GM23338 (cell line): ENCODE measurements at regions not wholly inside any gene's neighbourhood (a gene's known extent, or its start where the extent isn't known, plus 50 kb on each side); places are given as distances from the start of the nearest gene placed in this dataset.

ENCODE experiments used
- ATAC-seq: fragments of 200-7000 bp; cut with Tn5 transposase; 3 replicates; pipeline ENCODE4 v1.9.1; 2020
- DNase-seq: peaks from one replicate; pipeline ENCODE4 v3.0.0-alpha.2; 2015; ENCODE audit warnings: low spot score
- H2AFZ ChIP-seq: fragments of 200-600 bp; sonication (generic); 2 replicates; pipeline ENCODE4 v1.8.0; 2016; ENCODE audit warnings: antibody characterized with exemption, mild to moderate bottlenecking, moderate library complexity
- H3F3A ChIP-seq: fragments of 200-600 bp; sonication (generic); replicated peaks from 2 replicates; pipeline ENCODE4 v1.8.0; 2017; ENCODE audit warnings: antibody characterized with exemption, mixed run types, low read depth
- H3K27ac ChIP-seq: fragments of 200-600 bp; sonication (generic); 2 replicates; pipeline ENCODE4 v1.6.1; 2016; ENCODE audit warnings: low read depth
- H3K27me3 ChIP-seq: fragments of 200-600 bp; sonication (generic); 2 replicates; pipeline ENCODE4 v1.8.0; 2016; ENCODE audit warnings: mild to moderate bottlenecking, mixed run types, moderate library complexity; ENCODE audit not compliant: insufficient read depth
- H3K36me3 ChIP-seq: fragments of 200-600 bp; sonication (generic); 2 replicates; pipeline ENCODE4 v1.8.0; 2016; ENCODE audit warnings: mild to moderate bottlenecking; ENCODE audit not compliant: insufficient read depth
- H3K4me1 ChIP-seq: fragments of 200-600 bp; sonication (generic); 2 replicates; pipeline ENCODE4 v1.8.0; 2016; ENCODE audit warnings: mild to moderate bottlenecking, moderate library complexity; ENCODE audit not compliant: insufficient read depth
- H3K4me2 ChIP-seq: fragments of 200-600 bp; sonication (generic); 2 replicates; pipeline ENCODE4 v1.7.1; 2017; ENCODE audit warnings: mixed run types
- H3K4me3 ChIP-seq: fragments of 200-600 bp; sonication (generic); 2 replicates; pipeline ENCODE4 v1.6.1; 2016; ENCODE audit warnings: mixed run types
- H3K79me2 ChIP-seq: fragments of 200-600 bp; sonication (generic); replicated peaks from 2 replicates; pipeline ENCODE4 v1.8.0; 2017; ENCODE audit warnings: mild to moderate bottlenecking; ENCODE audit not compliant: insufficient read depth
- H3K9me2 ChIP-seq: fragments of 200-600 bp; sonication (generic); 2 replicates; pipeline ENCODE4 v1.8.0; 2017; ENCODE audit not compliant: insufficient read depth
- H4K20me1 ChIP-seq: fragments of 200-600 bp; sonication (generic); replicated peaks from 2 replicates; pipeline ENCODE4 v1.8.0; 2017; ENCODE audit warnings: mild to moderate bottlenecking; ENCODE audit not compliant: insufficient read depth
- H3K27ac Mint-ChIP-seq: 2 replicates; pipeline ENCODE4 v1.8.0; 2020; ENCODE audit warnings: inconsistent platforms, mild to moderate bottlenecking, moderate library complexity, mixed read lengths
- H3K27me3 Mint-ChIP-seq: 3 replicates; pipeline ENCODE4 v1.8.0; 2022; ENCODE audit warnings: low read depth, mild to moderate bottlenecking, moderate library complexity, mixed read lengths, inconsistent platforms; ENCODE audit not compliant: insufficient read depth, poor library complexity
- H3K36me3 Mint-ChIP-seq: 3 replicates; pipeline ENCODE4 v1.8.0; 2021; ENCODE audit warnings: low read depth, mild to moderate bottlenecking, inconsistent platforms, moderate library complexity, mixed read lengths
- H3K4me1 Mint-ChIP-seq: 3 replicates; pipeline ENCODE4 v1.8.0; 2020; ENCODE audit warnings: mild to moderate bottlenecking, inconsistent platforms, mixed read lengths
- H3K4me3 Mint-ChIP-seq: 3 replicates; pipeline ENCODE4 v1.8.0; 2021; ENCODE audit warnings: moderate library complexity, mild to moderate bottlenecking, inconsistent platforms, mixed read lengths
- H3K9me3 Mint-ChIP-seq: 3 replicates; pipeline ENCODE4 v1.8.0; 2020; ENCODE audit warnings: moderate library complexity, mild to moderate bottlenecking, inconsistent platforms, mixed read lengths
- CREB1 ChIP-seq: fragments of 250-450 bp; sonication (Bioruptor Pico); IDR thresholded peaks from 2 replicates; pipeline ENCODE4 v1.5.0; 2020; ENCODE audit warnings: low read depth, mild to moderate bottlenecking, moderate library complexity
- CTCF ChIP-seq, 2 experiments: fragments of 200-600 bp in 1 of 2; sonication (generic) in 1 of 2; conservative IDR thresholded peaks; 2 replicates each; pipeline versions ENCODE4 v1.5.1 to v1.6.1; 2016 to 2017; ENCODE audit warnings: antibody characterized with exemption in 2 of 2, low read depth in 2 of 2, mild to moderate bottlenecking in 2 of 2, moderate library complexity in 1 of 2
- EZH2phosphoT487 ChIP-seq: fragments of 200-600 bp; sonication (generic); IDR thresholded peaks from one replicate; pipeline ENCODE4 v1.8.1; 2018; ENCODE audit warnings: antibody characterized with exemption; ENCODE audit not compliant: unreplicated experiment
- JUNB ChIP-seq: IDR thresholded peaks from one replicate; pipeline ENCODE4 v1.6.1; 2016; ENCODE audit warnings: antibody characterized with exemption; ENCODE audit not compliant: unreplicated experiment
- POLR2AphosphoS5 ChIP-seq: IDR thresholded peaks from 2 replicates; pipeline ENCODE4 v1.6.1; 2016; ENCODE audit warnings: antibody characterized with exemption, low read depth
- STAT1 ChIP-seq: IDR thresholded peaks from one replicate; pipeline ENCODE4 v1.6.1; 2016; ENCODE audit warnings: antibody characterized with exemption; ENCODE audit not compliant: unreplicated experiment
- ZNF114 ChIP-seq: fragments of 250-450 bp; sonication (Bioruptor Pico); IDR thresholded peaks from 2 replicates; pipeline ENCODE4 v1.5.0; 2020; ENCODE audit warnings: mild to moderate bottlenecking, moderate library complexity
- ZNF331 ChIP-seq: fragments of 250-450 bp; sonication (Bioruptor Pico); IDR thresholded peaks from 2 replicates; pipeline ENCODE4 v1.5.0; 2020; ENCODE audit warnings: low read depth, mild to moderate bottlenecking, moderate library complexity
- TF ChIP-seq, protein P1 (sequence below): IDR thresholded peaks from one replicate; pipeline ENCODE4 v1.6.1; 2018; ENCODE audit warnings: antibody characterized with exemption; ENCODE audit not compliant: unreplicated experiment
- TF ChIP-seq, protein P2 (sequence below): IDR thresholded peaks from 2 replicates; pipeline ENCODE4 v1.6.1; 2016; ENCODE audit warnings: antibody characterized with exemption

DNA sequence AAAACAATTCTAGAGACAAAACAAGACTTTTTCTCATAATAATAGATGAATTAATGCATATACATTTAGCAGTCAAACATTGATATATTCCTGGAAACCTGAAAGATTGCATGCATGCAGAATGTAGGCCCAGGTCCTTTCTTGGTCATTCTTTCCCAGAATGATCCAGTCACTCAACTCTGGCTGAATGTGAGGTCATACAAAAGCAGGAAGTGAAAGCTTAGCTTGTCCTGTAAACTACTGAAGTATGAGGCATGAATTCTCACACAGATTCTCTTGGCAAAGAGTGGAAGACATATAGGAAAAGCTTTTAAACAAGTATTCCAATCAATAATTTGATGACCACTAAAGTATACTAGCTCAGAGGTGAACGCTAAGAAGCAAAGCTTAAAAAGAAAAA is 253.9 kb downstream of the PPP1R3A start (continued):
- TF ChIP-seq, protein P1, sequence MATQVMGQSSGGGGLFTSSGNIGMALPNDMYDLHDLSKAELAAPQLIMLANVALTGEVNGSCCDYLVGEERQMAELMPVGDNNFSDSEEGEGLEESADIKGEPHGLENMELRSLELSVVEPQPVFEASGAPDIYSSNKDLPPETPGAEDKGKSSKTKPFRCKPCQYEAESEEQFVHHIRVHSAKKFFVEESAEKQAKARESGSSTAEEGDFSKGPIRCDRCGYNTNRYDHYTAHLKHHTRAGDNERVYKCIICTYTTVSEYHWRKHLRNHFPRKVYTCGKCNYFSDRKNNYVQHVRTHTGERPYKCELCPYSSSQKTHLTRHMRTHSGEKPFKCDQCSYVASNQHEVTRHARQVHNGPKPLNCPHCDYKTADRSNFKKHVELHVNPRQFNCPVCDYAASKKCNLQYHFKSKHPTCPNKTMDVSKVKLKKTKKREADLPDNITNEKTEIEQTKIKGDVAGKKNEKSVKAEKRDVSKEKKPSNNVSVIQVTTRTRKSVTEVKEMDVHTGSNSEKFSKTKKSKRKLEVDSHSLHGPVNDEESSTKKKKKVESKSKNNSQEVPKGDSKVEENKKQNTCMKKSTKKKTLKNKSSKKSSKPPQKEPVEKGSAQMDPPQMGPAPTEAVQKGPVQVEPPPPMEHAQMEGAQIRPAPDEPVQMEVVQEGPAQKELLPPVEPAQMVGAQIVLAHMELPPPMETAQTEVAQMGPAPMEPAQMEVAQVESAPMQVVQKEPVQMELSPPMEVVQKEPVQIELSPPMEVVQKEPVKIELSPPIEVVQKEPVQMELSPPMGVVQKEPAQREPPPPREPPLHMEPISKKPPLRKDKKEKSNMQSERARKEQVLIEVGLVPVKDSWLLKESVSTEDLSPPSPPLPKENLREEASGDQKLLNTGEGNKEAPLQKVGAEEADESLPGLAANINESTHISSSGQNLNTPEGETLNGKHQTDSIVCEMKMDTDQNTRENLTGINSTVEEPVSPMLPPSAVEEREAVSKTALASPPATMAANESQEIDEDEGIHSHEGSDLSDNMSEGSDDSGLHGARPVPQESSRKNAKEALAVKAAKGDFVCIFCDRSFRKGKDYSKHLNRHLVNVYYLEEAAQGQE = no peak
- TF ChIP-seq JUNB = no peak
- TF ChIP-seq CTCF (conservative IDR thresholded peaks at IDR 0.05; ENCODE audit: low read depth in 2 of 2) = no peak
- TF ChIP-seq, protein P2, sequence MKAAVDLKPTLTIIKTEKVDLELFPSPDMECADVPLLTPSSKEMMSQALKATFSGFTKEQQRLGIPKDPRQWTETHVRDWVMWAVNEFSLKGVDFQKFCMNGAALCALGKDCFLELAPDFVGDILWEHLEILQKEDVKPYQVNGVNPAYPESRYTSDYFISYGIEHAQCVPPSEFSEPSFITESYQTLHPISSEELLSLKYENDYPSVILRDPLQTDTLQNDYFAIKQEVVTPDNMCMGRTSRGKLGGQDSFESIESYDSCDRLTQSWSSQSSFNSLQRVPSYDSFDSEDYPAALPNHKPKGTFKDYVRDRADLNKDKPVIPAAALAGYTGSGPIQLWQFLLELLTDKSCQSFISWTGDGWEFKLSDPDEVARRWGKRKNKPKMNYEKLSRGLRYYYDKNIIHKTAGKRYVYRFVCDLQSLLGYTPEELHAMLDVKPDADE = no peak
- no peak for TF ChIP-seq CREB1 (CRISPR knock-in tag)
- no peak for TF ChIP-seq ZNF114 (CRISPR knock-in tag)
- no peak for TF ChIP-seq ZNF331 (CRISPR knock-in tag)

GRCh38 chr7:113659416-113659815 is 259.4 kb downstream of the PPP1R3A start:
- Histone ChIP-seq H3K9me2 (no peaks in the 10 kb centered on the region), H3F3A (no peaks in the 10 kb centered on the region), H3K27ac (no peak overlapping the region), H3K27me3 (no peaks in the 10 kb centered on the region), H2AFZ (no peak overlapping the region), H3K36me3 (no peaks in the 10 kb centered on the region), H3K4me3 (no peak overlapping the region), H3K4me1 (no peaks in the 10 kb centered on the region), H3K79me2 (no peaks in the 10 kb centered on the region), H4K20me1 (no peaks in the 10 kb centered on the region), H3K4me2 (no peak overlapping the region)
- Mint-ChIP-seq H3K27me3 (no peaks in the 10 kb centered on the region), H3K4me3 (no peak overlapping the region), H3K36me3 (no peaks in the 10 kb centered on the region), H3K9me3 (no peaks in the 10 kb centered on the region; the same call in 2 of the 3 replicates), H3K4me1 (no peaks in the 10 kb centered on the region), H3K27ac (no peak overlapping the region)
- ATAC-seq = no peak
- TF ChIP-seq CREB1 (CRISPR knock-in tag) (no peak), ZNF114 (CRISPR knock-in tag) (no peak), STAT1 (no peak), EZH2phosphoT487 (no peak), CTCF (conservative IDR thresholded peaks at IDR 0.05; ENCODE audit: low read depth in 2 of 2) (no peak), ZNF331 (CRISPR knock-in tag) (no peak), POLR2AphosphoS5 (no peak)
- TF ChIP-seq, protein P2 = no peak
- no peak for DNase-seq
